Right lung (tissue), 2 donors: ENCODE measurements at regions not wholly inside any gene's neighbourhood (a gene's known extent, or its start where the extent isn't known, plus 50 kb on each side); places are given as distances from the start of the nearest gene placed in this dataset.

ENCODE experiments used
- DNase-seq, 2 donors: peaks; one replicate each; pipeline ENCODE4 v3.0.0-alpha.2; 2013

DNA sequence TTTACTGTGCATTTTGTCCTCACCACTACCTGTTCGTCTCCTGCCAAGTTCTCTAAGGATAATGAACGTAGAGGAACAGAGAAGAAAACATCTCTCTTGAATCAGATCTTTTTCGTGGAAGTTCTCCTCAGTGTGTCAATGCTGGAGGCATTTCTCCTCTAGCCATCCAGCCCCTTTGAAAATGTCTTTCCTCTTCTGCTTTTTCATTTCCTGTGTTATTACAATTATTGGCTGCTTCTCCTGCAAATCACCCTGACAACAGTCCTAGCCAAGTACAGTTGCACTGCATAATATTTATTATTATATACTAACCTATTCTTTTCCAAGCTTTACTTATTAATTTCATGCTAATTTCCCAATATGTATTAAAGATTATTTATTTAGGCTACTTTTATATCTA lies 61.8 kb upstream of the TRPM3 start:
- no peak for DNase-seq

DNA sequence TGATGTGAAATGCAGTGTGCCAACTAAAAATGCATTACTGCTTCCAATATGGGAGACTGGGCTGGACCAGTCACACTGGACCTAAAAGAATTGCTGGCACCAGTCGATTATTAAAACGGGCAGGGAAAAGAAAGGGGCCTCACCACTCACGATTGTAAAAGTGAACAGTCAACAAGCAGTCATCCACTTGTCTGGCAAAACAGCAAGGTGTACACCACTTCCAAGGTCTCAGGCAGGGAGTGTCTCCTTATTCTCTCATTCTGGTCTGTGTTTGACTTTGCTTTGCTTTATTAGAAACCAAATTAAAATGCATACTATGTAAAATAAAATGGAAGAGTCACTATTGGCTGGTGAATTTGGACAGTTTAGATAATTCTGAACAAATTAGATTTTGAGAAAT lies 57.8 kb upstream of the TRPM3 start:
- DNase-seq: no peak

GRCh38 chr9:71177901-71178300 lies 56.5 kb upstream of the TRPM3 start:
- no peak for DNase-seq

DNA sequence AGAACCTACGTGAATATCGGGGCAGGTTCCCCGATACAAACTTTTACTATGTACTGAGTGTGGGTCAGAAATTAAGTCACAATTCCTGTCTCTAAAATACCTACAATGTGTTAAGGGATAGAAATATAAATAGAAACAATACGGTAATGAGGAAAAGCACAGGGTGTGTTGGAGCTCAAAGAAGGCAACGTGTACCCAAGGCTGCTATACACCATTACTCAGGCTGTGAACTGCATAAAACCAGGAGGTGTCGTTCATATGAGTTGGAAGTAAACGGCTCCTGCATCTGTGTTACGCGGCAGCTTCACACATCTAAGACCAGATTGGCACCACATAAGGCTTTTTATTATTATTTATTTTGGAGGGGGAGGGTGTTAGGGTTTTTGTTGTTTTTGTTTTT lies 50.1 kb upstream of the TRPM3 start:
- DNase-seq: no peak
